ENCODE measurements at regions not wholly inside any gene's neighbourhood (a gene's known extent, or its start where the extent isn't known, plus 50 kb on each side); places are given as distances from the start of the nearest gene placed in this dataset.
A peak's percentile ranks its signal among the peaks of the same experiment; 100 is the strongest.

GRCh38 chr9:20216438-20216837 lies 405.9 kb downstream of the MLLT3 start:
- Histone ChIP-seq H3K79me2 (ENCODE audit: low read depth) (no peaks in the 10 kb centered on the region), H2AFZ (replicated peaks) (no peak overlapping the region), H4K20me1 (ENCODE audit: low read depth) (no peaks in the 10 kb centered on the region), H3K27ac (no peak overlapping the region), H3K4me3 (no peak overlapping the region), H3K4me1 (no peaks in the 10 kb centered on the region), H3K36me3 (no peaks in the 10 kb centered on the region), H3K27me3 (no peaks in the 10 kb centered on the region), H3K9me3 (ENCODE audit: low read depth) (no peaks in the 10 kb centered on the region), H3K4me2 (no peak overlapping the region), H3F3A (ENCODE audit: low read depth) (no peaks in the 10 kb centered on the region), H3K9ac (no peak overlapping the region)
- H3K27me3 Mint-ChIP-seq (ENCODE audit: insufficient read depth, low read depth), result no peaks in the 10 kb centered on the region
- H3K27ac Mint-ChIP-seq, result no peak overlapping the region
- TF ChIP-seq CTCF (IDR thresholded peaks at IDR 0.05) (no peak), EZH2 (IDR thresholded peaks at IDR 0.05) (no peak), EZH2phosphoT487 (IDR thresholded peaks at IDR 0.05) (no peak)
- no peaks in the 10 kb centered on the region for H3K9me3 Mint-ChIP-seq
- H3K4me3 Mint-ChIP-seq, result no peak overlapping the region
- no peaks in the 10 kb centered on the region for H3K36me3 Mint-ChIP-seq
- H3K4me1 Mint-ChIP-seq, result no peaks in the 10 kb centered on the region
- no peak for DNase-seq (ENCODE audit: low spot score)

- no peaks in the 10 kb centered on the region for H3K4me1 Mint-ChIP-seq
- Histone ChIP-seq H3K36me3 (no peaks in the 10 kb centered on the region), H2AFZ (replicated peaks) (no peak overlapping the region), H3K4me1 (no peaks in the 10 kb centered on the region), H3F3A (ENCODE audit: low read depth) (no peaks in the 10 kb centered on the region), H3K27ac (no peak overlapping the region), H3K79me2 (ENCODE audit: low read depth) (no peaks in the 10 kb centered on the region), H3K27me3 (no peaks in the 10 kb centered on the region), H3K4me3 (no peak overlapping the region), H4K20me1 (ENCODE audit: low read depth) (no peaks in the 10 kb centered on the region), H3K9ac (no peak overlapping the region), H3K9me3 (ENCODE audit: low read depth) (no peaks in the 10 kb centered on the region), H3K4me2 (no peak overlapping the region)
- H3K9me3 Mint-ChIP-seq, result no peaks in the 10 kb centered on the region
- no peaks in the 10 kb centered on the region for H3K36me3 Mint-ChIP-seq
- no peak overlapping the region for H3K4me3 Mint-ChIP-seq
- DNase-seq (ENCODE audit: low spot score), result no peak
- no peak for TF ChIP-seq EZH2 (IDR thresholded peaks at IDR 0.05)
- no peak for TF ChIP-seq CTCF (IDR thresholded peaks at IDR 0.05)
- TF ChIP-seq EZH2phosphoT487 (IDR thresholded peaks at IDR 0.05), result no peak
- peak overlapping the region; percentile 81 for H3K27ac Mint-ChIP-seq
- H3K27me3 Mint-ChIP-seq (ENCODE audit: insufficient read depth, low read depth), result no peaks in the 10 kb centered on the region
Observed at GRCh38 chr9:20215552-20215951, 406.7 kb downstream of the MLLT3 start.

- Histone ChIP-seq H3K79me2 (ENCODE audit: low read depth) (no peaks in the 10 kb centered on the region), H3K36me3 (no peaks in the 10 kb centered on the region), H4K20me1 (ENCODE audit: low read depth) (no peaks in the 10 kb centered on the region), H2AFZ (replicated peaks) (no peak overlapping the region), H3K9me3 (ENCODE audit: low read depth) (no peaks in the 10 kb centered on the region), H3F3A (ENCODE audit: low read depth) (no peaks in the 10 kb centered on the region), H3K4me2 (no peak overlapping the region), H3K9ac (no peak overlapping the region), H3K27ac (no peak overlapping the region), H3K4me1 (no peaks in the 10 kb centered on the region), H3K4me3 (no peak overlapping the region), H3K27me3 (no peaks in the 10 kb centered on the region)
- H3K27ac Mint-ChIP-seq, result no peak overlapping the region
- peaks cover 3% of the 10 kb centered on the region for H3K4me1 Mint-ChIP-seq
- H3K9me3 Mint-ChIP-seq, result no peaks in the 10 kb centered on the region
- no peaks in the 10 kb centered on the region for H3K36me3 Mint-ChIP-seq
- TF ChIP-seq EZH2phosphoT487 (IDR thresholded peaks at IDR 0.05) (no peak), CTCF (IDR thresholded peaks at IDR 0.05) (no peak), EZH2 (IDR thresholded peaks at IDR 0.05) (no peak)
- H3K27me3 Mint-ChIP-seq (ENCODE audit: insufficient read depth, low read depth), result no peaks in the 10 kb centered on the region
- no peak for DNase-seq (ENCODE audit: low spot score)
- H3K4me3 Mint-ChIP-seq, result no peak overlapping the region
Observed at GRCh38 chr9:20212806-20213205, 409.5 kb downstream of the MLLT3 start.

Measured in neural progenitor cell (in vitro differentiated cells).